HCT116 (cell line): ENCODE measurements at regions not wholly inside any gene's neighbourhood (a gene's known extent, or its start where the extent isn't known, plus 50 kb on each side); places are given as distances from the start of the nearest gene placed in this dataset.

Source experiments
- ATAC-seq: fragments of 200-7000 bp; cut with Tn5 transposase; 2 replicates; pipeline ENCODE4 v1.9.1; 2020; ENCODE audit warnings: mild to moderate bottlenecking, moderate library complexity
- BruUV-seq: library from RNA; stranded (reverse); fragments of 400-500 nt; replicated peaks from 2 replicates; lab custom pipeline; 2021; lab: Mats Ljungman, UMichigan
- CTCF ChIA-PET: fragments of 300-600 bp; sonication (Branson Sonifier 250); formaldehyde crosslinking; loops from one replicate; lab custom pipeline; 2021; ENCODE audit warnings: antibody characterized with exemption; lab: Charles Lee
- POLR2A ChIA-PET: fragments of 300-600, 350-600 bp; sonication (Branson Sonifier 250); formaldehyde crosslinking; loops from one replicate; lab custom pipeline; 2021; ENCODE audit warnings: antibody characterized with exemption; lab: Charles Lee
- RAD21 ChIA-PET, 2 experiments: fragments of 300-600 bp; sonication (Branson Sonifier 250); formaldehyde crosslinking; loops; one replicate each; lab custom pipeline; 2023; ENCODE audit warnings: low total read pairs in 2 of 2; ENCODE audit not compliant: uncharacterized antibody in 2 of 2, unreplicated experiment in 2 of 2, low non-redundant PET in 1 of 2; lab: Charles Lee
- DNase-seq: peaks from one replicate; pipeline ENCODE4 v3.0.0-alpha.2; 2010; ENCODE audit warnings: low read depth, low spot score
- H2AFZ ChIP-seq: fragments of 200-600 bp; shearing (Covaris generic), sonication (generic); 2 replicates; pipeline ENCODE4 v1.6.1; 2017; ENCODE audit warnings: low read depth, mixed run types, mixed read lengths, antibody characterized with exemption, low read length; ENCODE audit not compliant: poor library complexity, severe bottlenecking
- H3K27ac ChIP-seq: 2 replicates; pipeline ENCODE4 v1.5.1; 2012; ENCODE audit warnings: low read depth, low read length
- H3K27me3 ChIP-seq: fragments of 200-600 bp; sonication (generic); 2 replicates; pipeline ENCODE4 v1.6.1; 2016; ENCODE audit warnings: mixed run types, low read length, mixed read lengths; ENCODE audit not compliant: insufficient read depth
- H3K36me3 ChIP-seq, 2 experiments: fragments of 200-500 bp in 1 of 2; fragments of 200-600 bp in 1 of 2; sonication (Bioruptor generic) in 1 of 2; sonication (generic) in 1 of 2; 2 replicates each; pipeline versions ENCODE4 v1.5.1 to v1.6.1; 2014 to 2016; ENCODE audit warnings: low read length in 2 of 2, inconsistent platforms in 1 of 2, mixed read lengths in 1 of 2, mixed run types in 1 of 2; ENCODE audit not compliant: insufficient read depth in 2 of 2, control insufficient read depth in 1 of 2
- H3K4me1 ChIP-seq, 2 experiments: fragments of 200-600 bp in 1 of 2; sonication (generic) in 1 of 2; 2 replicates each; pipeline versions ENCODE4 v1.5.1 to v1.6.1; 2012 to 2017; ENCODE audit warnings: low read length in 2 of 2, inconsistent platforms in 1 of 2, mild to moderate bottlenecking in 1 of 2, mixed read lengths in 1 of 2, mixed run types in 1 of 2, moderate library complexity in 1 of 2; ENCODE audit not compliant: insufficient read depth in 2 of 2, control insufficient read depth in 1 of 2
- H3K4me2 ChIP-seq: fragments of 200-600 bp; sonication (generic); 2 replicates; pipeline ENCODE4 v1.6.1; 2017; ENCODE audit warnings: mixed run types, low read length, mixed read lengths
- H3K4me3 ChIP-seq, 2 experiments: fragments of 200-600 bp in 1 of 2; sonication (generic) in 1 of 2; replicated peaks in 1 of 2; 2 replicates each; pipeline ENCODE4 v1.5.1; 2011 to 2016; ENCODE audit warnings: low read length in 2 of 2, control low read depth in 1 of 2, low read depth in 1 of 2, mild to moderate bottlenecking in 1 of 2, mixed read lengths in 1 of 2, mixed run types in 1 of 2
- H3K79me2 ChIP-seq: fragments of 200-600 bp; sonication (generic); 2 replicates; pipeline ENCODE4 v1.6.1; 2017; ENCODE audit warnings: mild to moderate bottlenecking, mixed run types, low read length, moderate library complexity, mixed read lengths; ENCODE audit not compliant: insufficient read depth
- H3K9ac ChIP-seq: fragments of 200-600 bp; sonication (generic); 2 replicates; pipeline ENCODE4 v1.6.1; 2016; ENCODE audit warnings: low read length, mixed read lengths
- H3K9me2 ChIP-seq: fragments of 200-600 bp; sonication (generic), shearing (Covaris generic); 2 replicates; pipeline ENCODE4 v1.6.1; 2017; ENCODE audit warnings: mixed run types, mild to moderate bottlenecking, moderate library complexity; ENCODE audit not compliant: insufficient read depth
- H3K9me3 ChIP-seq, 2 experiments: fragments of 200-500 bp in 1 of 2; fragments of 200-600 bp in 1 of 2; sonication (Bioruptor generic) in 1 of 2; sonication (generic) in 1 of 2; 2 replicates each; pipeline ENCODE4 v1.6.1; 2014 to 2017; ENCODE audit warnings: low read length in 2 of 2, mixed read lengths in 2 of 2, inconsistent platforms in 1 of 2, low read depth in 1 of 2, mild to moderate bottlenecking in 1 of 2, mixed run types in 1 of 2, moderate library complexity in 1 of 2; ENCODE audit not compliant: control insufficient read depth in 1 of 2, insufficient read depth in 1 of 2
- H4K20me1 ChIP-seq: fragments of 200-600 bp; sonication (generic), shearing (Covaris generic); 2 replicates; pipeline ENCODE4 v1.6.1; 2017; ENCODE audit warnings: mixed run types, mild to moderate bottlenecking, moderate library complexity; ENCODE audit not compliant: insufficient read depth
- EGR1 ChIP-seq: IDR thresholded peaks from 2 replicates; pipeline ENCODE4 v1.6.1; 2012; ENCODE audit warnings: low read depth
- EZH2 ChIP-seq: fragments of 200-600 bp; sonication (generic); IDR thresholded peaks from 2 replicates; pipeline ENCODE4 v1.6.1; 2017; ENCODE audit warnings: antibody characterized with exemption, mixed run types
- EZH2phosphoT487 ChIP-seq: fragments of 200-600 bp; IDR thresholded peaks from 2 replicates; pipeline ENCODE4 v1.6.1; 2018; ENCODE audit warnings: antibody characterized with exemption, borderline replicate concordance
- POLR2A ChIP-seq: IDR thresholded peaks from 2 replicates; pipeline ENCODE4 v1.7.0; 2011; ENCODE audit warnings: borderline replicate concordance; ENCODE audit not compliant: insufficient read depth, insufficient read length; ENCODE audit errors: extremely low read depth
- RAD21 ChIP-seq: IDR thresholded peaks from 2 replicates; pipeline ENCODE4 v1.6.1; 2012; ENCODE audit warnings: low read depth, mild to moderate bottlenecking
- REST ChIP-seq: IDR thresholded peaks from 2 replicates; pipeline ENCODE4 v1.6.1; 2012; ENCODE audit warnings: low read depth
- TCF7L2 ChIP-seq: IDR thresholded peaks from 2 replicates; pipeline ENCODE4 v1.7.0; 2011; ENCODE audit warnings: borderline replicate concordance, inconsistent platforms; ENCODE audit not compliant: insufficient read depth, insufficient read length; ENCODE audit errors: extremely low read depth
- ZFX ChIP-seq: fragments of 450-650 bp; IDR thresholded peaks from 2 replicates; pipeline ENCODE4 v1.6.1; 2017
- ZNF274 ChIP-seq: fragments of 200-500 bp; sonication (Bioruptor generic); IDR thresholded peaks from 2 replicates; pipeline ENCODE4 v1.6.1; 2014; ENCODE audit warnings: mild to moderate bottlenecking, low read depth, low read length, inconsistent platforms
- intact Hi-C: fragments of 100-400 bp; cut with micrococcal nuclease; formaldehyde crosslinking; loops from 2 replicates; pipeline ENCODE4 v1.10.0; 2022
- TF ChIP-seq, protein P1 (sequence below): IDR thresholded peaks from 2 replicates; pipeline ENCODE4 v1.6.1; 2012

DNA sequence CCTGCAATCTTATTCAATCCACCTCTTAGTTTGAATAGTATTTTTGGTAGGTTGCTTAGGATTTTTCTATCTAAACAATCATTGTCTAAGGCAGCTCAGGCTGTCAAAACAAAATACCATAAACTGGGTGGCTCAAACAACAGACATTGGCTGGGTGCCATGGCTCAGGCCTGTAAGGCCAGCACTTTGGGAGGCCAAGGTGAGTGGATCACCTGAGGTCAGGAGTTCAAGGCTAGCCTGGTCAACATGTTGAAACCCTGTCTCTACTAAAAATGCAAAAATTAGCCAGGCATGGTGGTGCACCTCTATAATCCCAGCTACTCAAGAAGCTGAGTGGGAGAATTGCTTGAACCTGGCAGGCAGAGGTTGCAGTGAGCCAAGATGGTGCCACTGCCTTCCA lies 126.7 kb downstream of the CYLD start:
- DNase-seq (no peak), ATAC-seq (no peak)
- Histone ChIP-seq H3K4me3 (no peak overlapping the region), H2AFZ (no peak overlapping the region), H3K27me3 (peaks cover 10% of the 10 kb centered on the region; the same call in 1 of the 2 replicates), H3K27ac (no peak overlapping the region), H3K9ac (no peak overlapping the region), H3K4me2 (no peak overlapping the region), H3K9me3 (no peaks in the 10 kb centered on the region), H3K36me3 (no peaks in the 10 kb centered on the region), H3K79me2 (no peaks in the 10 kb centered on the region), H4K20me1 (no peaks in the 10 kb centered on the region), H3K9me2 (no peaks in the 10 kb centered on the region), H3K4me1 (no peaks in the 10 kb centered on the region)
- TF ChIP-seq, protein P1, sequence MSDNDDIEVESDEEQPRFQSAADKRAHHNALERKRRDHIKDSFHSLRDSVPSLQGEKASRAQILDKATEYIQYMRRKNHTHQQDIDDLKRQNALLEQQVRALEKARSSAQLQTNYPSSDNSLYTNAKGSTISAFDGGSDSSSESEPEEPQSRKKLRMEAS, result no peak
- TF ChIP-seq EGR1, result no peak
- TF ChIP-seq POLR2A, result no peak
- TF ChIP-seq REST, result no peak
- no peak for TF ChIP-seq EZH2
- no peak for TF ChIP-seq ZNF274
- TF ChIP-seq RAD21, result no peak
- no peak for TF ChIP-seq EZH2phosphoT487
- no peak for TF ChIP-seq ZFX
- no peak for TF ChIP-seq TCF7L2
- CTCF ChIA-PET, result no interaction called here
- POLR2A ChIA-PET, result no interaction called here
- BruUV-seq, result no TSS peak
- RAD21 ChIA-PET, result no interaction called here
- intact Hi-C loops, result no loop called here
